ENCODE measurements at regions not wholly inside any gene's neighbourhood (a gene's known extent, or its start where the extent isn't known, plus 50 kb on each side); places are given as distances from the start of the nearest gene placed in this dataset.

- DNase-seq = no peak
These were observed 215.8 kb downstream of the CTTN start for GRCh38 chr11:70614034-70614681.

GRCh38 chr11:70615036-70615875 is 216.9 kb downstream of the CTTN start:
- no peak for DNase-seq

GRCh38 chr11:70616317-70616716 is 218.0 kb downstream of the CTTN start:
- DNase-seq = no peak

DNA sequence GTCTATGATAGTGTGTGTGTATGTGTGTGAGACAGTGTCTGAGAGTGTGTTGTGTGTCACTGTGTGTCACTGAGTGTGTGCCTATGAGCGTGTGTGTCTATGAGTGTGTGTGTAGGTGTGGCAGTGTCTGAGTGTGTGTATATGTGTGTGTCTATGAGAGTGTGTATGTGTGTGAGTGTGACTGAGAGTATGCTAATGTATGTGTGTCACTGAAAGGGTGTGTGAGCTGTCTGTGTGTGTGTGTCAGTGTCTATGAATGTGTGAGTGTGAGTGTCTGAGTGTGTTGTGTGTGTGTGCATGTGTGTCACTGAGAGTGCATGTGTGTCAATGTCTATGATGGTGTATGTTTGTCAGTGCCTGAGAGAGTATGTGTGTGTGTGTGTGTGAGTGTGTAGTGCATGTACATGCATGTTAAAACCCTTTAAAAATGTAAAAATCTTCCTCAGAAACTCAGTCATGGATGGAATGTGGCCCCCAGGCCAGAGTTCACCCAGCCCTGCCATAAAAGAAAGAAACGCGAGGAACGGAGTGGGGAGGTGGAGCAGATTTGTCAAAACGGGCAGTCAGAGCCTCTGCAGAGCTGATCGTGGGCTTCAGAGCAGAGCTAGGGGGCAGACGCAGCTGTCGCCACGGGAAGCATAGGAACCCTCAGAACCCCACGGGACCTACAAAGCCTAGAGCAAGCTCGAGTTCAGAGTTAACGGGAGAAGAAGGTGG is 218.8 kb downstream of the CTTN start:
- DNase-seq = no peak

DNA sequence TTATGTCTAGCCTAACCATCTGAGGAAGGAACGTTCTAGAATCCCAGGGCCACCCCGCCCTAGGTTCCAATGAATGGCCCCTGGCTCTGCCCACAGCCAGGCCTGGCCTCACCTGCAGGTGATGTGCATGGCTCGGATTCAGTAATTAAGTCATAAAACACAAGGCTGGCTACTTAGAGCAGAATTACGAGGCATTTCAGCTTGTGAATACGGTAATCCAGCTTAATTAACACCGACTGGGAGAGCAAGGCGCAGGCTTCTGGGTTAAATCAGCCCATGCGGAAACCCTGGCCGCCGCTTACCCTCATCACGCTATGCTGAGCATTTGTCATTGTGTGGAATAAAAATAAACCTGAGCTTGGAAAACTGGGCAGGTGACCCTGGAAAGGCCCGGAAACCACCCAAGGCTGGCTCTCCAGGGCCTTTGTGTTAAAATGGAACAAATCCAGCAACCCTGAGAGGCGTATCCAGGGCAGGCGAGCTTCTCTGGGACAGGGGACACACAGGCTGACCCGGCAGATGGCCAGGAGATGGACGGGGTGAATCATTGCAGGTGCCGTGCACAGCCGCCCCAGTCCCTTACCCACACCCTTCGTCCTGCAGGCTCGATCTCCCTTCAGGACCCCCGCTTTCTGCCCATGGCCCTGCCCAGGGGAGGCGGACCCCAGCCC is 220.2 kb downstream of the CTTN start:
- peak; percentile 30 for DNase-seq

- no peak for DNase-seq
These were observed 221.3 kb downstream of the CTTN start for GRCh38 chr11:70619591-70619990.

GRCh38 chr11:70620510-70621184 is 222.3 kb downstream of the CTTN start:
- no peak for DNase-seq

- DNase-seq = no peak
These were observed 222.9 kb downstream of the CTTN start for GRCh38 chr11:70621241-70621640.

GRCh38 chr11:70622091-70622490 is 223.8 kb downstream of the CTTN start:
- DNase-seq = no peak

DNA sequence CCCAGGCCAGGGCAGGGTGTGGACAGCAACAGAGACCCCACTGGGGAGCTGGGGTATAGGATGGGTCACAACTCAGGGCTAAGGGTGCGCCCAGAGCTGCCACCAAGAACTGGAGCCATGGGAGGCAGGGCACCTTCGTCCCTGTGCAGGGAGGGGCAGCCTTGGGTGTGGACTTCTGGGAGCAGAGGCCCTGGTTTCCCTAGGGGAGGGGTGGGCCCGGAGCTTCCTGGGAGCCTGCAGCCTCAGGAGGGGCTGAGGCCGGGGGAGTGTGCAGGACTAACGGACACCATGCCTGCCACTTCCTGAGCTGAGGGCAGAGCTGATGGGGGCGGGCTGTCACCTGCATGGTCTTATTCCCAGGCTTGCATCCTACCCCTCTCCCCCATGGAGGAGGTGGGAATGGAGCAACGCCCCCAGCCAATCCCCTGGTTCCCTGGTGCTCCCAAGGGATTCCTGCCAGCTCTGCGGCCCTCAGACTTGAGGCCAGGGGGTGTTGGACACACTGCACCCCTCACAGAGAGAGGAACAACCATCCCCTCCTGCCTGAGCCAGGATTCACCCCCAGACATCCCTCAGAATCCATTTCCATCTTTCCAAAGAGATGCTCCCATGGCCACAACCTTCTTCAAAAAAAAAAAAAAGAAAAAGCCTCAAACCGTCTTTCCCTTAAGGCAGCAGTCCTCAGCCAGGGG is 225.7 kb downstream of the CTTN start:
- DNase-seq = no peak

DNA sequence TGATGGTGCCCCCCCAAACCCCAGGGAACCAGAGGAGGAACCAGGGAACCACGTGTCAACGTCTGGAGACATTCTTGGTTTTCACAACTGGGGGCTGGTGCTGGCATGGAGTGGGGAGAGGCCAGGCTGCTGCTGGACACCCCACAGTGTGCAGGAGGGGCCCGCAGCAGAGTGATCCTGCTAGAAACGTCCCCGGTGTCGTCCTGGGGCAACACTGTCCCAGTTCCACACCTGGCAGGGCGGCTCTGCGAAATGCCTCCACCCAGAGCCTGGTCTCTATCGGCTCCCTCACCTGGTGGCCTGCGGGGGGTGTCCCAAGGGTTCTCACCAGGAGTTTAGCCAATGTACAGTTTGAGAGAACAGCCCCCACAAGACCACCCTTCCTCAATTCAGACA is 226.3 kb downstream of the CTTN start:
- no peak for DNase-seq

DNA sequence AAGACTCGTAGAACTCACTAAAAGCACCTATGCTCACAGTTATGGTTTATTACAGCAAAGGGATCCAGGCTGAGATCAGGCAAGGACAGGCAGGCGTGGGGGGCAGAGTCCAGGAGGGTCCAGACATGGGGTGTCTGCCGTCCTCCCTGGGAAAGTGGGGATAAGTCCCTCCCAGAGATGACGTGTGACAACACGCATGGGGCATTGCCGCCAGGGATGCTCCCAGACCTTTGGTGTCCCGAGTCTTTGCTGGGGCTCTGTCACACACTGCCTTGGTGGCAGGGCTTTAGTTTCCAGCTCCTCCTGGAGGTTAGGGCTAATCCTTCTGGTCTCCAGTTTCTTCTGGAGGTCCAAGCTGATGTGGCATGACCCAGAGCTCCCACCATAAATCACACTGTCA is 226.7 kb downstream of the CTTN start:
- DNase-seq = no peak

DNA sequence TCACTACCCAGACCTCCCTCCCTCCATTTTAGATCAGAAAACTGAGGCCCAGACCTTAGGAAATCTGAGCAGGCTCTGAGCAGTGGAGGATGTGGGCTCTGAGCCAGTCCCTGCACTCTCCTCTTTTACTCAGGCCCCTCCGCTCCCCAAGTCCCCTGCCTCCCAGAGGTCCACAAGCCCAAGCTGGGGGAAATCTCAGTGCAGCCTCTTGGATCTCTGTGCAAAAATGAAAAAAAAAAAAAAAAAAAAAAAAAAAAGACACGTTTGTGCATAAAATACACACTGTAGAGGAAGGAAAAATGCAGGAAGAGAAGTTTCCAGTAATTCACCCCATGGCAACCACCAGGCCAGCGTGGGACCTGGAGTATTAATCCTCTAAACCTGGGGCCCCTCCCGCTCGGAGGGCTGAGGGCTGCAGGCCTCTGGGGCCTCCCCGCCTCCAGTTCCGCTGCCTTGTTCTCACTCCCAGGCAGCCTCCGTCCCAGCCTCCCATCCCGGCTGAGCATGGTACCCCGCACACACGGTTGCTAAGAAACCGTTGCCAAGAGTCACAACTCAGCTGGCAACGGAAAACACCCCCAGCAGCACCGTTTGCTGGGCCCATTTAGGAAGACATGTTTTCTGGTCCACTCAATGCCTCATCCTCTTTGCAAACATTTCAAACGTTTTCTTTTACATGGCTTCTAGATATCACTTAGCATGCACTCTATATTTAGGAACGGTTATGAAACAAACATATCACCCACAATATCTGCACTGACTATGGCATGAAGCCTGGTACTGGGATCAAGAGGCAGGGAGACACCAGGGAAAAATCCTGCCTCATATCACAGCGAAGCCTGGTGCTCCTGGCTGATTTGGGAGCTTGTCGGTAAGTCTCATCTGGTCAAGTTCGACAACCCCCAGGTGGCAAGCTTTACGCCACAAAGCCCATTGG is 227.5 kb downstream of the CTTN start:
- no peak for DNase-seq

DNA sequence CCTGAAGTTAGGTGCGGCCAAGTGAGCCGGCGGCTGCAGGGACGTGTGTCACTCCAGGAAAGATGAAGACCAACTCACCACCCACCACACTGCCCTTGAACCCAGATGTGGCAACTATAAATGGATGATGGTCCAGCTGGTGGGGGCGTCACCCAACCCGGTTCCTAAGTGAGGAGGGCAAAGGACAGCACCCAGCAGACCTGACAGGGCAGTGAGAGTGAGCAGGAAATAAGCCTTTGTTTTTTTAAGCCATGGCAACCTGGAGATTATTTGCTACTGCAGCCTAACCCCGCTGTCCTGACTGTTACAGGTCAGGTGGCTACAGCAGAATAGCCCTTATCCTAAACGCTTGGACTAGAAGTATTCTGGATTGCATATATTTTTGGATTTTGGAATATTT is 228.9 kb downstream of the CTTN start:
- no peak for DNase-seq

DNA sequence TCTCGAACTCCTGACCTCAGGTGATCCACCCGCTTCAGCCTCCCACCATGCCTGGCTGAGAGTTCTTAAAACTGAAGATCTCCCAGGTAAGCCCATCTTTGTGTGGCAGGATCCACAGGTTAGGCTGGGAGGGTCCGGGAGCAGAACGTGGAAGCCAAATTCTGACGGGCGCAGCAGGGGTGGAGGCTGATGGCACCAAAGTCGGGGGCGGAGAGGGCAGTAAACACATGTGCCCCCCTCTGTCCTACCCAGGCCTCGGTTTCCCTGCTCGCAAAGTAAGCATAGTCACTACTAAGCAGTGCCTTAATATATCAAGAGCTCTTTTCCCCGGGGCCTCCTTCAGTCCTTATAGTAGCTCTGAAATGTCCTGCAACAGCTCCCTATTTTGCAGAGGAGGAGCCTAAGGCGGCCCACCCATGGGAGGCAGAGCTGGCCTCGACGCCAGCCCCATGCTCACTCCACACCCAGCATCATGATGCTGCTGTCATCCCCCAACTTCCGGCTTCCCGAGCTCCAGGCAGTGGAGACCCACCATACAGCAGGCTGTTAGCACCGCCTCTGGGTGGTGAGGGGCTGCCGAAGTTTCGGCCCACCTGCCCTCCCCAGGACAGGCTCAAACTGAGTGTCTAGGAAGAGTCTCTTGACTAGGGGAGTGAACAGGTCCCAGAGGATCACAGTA is 230.0 kb downstream of the CTTN start:
- no peak for DNase-seq

- no peak for DNase-seq
These were observed 230.8 kb downstream of the CTTN start for GRCh38 chr11:70628855-70629844.

DNA sequence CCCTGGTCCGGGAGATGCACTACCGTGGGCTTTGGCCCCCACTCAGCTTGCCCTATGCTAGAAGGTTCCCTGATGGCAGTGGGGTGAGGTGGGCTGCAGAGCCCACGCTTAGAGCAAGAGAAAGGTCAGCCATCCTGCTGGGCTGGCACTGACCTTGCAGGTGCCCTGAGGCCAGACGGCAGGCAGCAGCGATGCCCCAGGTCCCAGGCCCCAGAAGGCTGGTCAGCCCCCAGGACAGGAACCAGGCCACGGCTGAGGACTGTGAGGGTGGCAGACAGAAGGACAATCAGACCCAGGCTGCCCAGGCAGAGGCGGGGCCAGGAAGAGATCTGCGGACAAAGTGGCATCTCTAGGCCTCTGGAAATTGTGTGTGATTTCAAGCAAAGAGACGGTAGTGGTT is 231.7 kb downstream of the CTTN start:
- DNase-seq = no peak

DNA sequence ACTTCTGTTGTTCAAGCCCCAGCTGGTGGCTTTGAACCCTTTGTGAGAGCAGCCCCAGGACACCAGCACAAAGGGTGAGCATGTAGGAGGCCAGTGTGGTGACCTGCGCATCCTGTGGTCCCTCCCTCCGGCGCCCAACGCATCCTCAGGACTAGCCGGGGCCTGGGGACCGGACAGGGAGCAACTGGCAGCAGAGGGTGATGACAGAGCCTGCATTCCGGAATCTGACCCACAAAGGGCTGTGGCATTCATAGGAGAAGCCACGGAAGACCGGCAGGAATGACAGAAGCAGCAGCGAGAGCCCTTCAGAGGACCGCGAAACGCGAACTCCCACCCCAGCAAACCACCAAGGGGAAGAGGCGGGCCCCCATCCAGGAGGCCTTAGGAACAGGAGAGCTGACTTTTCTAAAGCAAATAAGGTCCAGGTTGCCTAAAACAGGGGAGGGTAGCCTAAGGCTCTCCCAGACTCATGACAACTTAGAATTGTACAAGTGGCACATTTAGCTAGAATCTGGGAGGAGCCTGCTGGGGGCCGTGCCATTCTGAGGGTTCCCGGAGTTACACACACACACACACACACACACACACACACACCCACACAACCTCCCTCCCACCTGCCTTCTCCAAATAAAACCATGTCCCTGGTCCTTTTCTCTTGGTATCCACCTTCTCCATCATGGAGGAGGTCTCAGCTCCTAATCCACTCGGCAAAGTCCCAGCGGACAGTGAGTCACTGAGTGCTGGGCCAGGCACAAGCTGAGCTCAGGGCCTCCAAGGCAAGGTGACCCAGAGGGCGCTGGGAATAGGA is 232.7 kb downstream of the CTTN start:
- DNase-seq = no peak
